ENCODE measurements at regions not wholly inside any gene's neighbourhood (a gene's known extent, or its start where the extent isn't known, plus 50 kb on each side); places are given as distances from the start of the nearest gene placed in this dataset.

DNA sequence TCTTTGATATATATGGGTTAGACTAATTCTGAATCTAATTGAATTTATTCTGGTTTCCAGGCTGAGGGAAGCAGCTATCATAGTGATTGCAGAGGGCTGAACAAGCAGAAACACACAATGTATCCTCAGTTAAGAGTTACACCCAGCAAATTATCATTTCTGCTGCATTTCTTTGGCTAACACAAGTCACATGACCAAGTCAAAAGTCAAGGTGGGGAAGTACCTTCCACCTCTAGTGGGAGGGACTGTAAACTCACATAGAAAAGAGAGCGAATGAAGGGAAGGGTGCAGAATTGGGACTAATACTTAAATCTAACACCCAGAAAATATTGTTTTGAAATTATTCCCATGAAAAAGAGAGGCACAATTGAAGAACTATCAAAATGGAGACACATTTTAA lies 719.7 kb upstream of the MMS22L start:
- no peaks in the 10 kb centered on the region for H3K79me2 ChIP-seq (ENCODE audit: control insufficient read depth, insufficient read depth, low read length, unreplicated experiment)
- no peaks in the 10 kb centered on the region for H3K36me3 ChIP-seq (ENCODE audit: insufficient read depth, low read length)
- H3K4me1 ChIP-seq (ENCODE audit: control insufficient read depth, insufficient read depth, low read length, unreplicated experiment): no peaks in the 10 kb centered on the region
- H3K27me3 ChIP-seq (ENCODE audit: insufficient read depth, low read length): no peaks in the 10 kb centered on the region
- no peak overlapping the region for H3K27ac ChIP-seq (ENCODE audit: low read depth, low read length)
- H3K4me3 ChIP-seq (ENCODE audit: low read depth, low read length): no peak overlapping the region
- no peak overlapping the region for H2AFZ ChIP-seq (ENCODE audit: low read length, unreplicated experiment)

- Histone ChIP-seq H3K27me3 (ENCODE audit: insufficient read depth, low read length) (no peaks in the 10 kb centered on the region), H3K27ac (ENCODE audit: low read depth, low read length) (no peak overlapping the region), H3K79me2 (ENCODE audit: control insufficient read depth, insufficient read depth, low read length, unreplicated experiment) (no peaks in the 10 kb centered on the region), H2AFZ (ENCODE audit: low read length, unreplicated experiment) (no peak overlapping the region), H3K4me1 (ENCODE audit: control insufficient read depth, insufficient read depth, low read length, unreplicated experiment) (no peaks in the 10 kb centered on the region), H3K4me3 (ENCODE audit: low read depth, low read length) (no peak overlapping the region), H3K36me3 (ENCODE audit: insufficient read depth, low read length) (no peaks in the 10 kb centered on the region)
These were observed 731.6 kb upstream of the MMS22L start for GRCh38 chr6:98014442-98015201.

DNA sequence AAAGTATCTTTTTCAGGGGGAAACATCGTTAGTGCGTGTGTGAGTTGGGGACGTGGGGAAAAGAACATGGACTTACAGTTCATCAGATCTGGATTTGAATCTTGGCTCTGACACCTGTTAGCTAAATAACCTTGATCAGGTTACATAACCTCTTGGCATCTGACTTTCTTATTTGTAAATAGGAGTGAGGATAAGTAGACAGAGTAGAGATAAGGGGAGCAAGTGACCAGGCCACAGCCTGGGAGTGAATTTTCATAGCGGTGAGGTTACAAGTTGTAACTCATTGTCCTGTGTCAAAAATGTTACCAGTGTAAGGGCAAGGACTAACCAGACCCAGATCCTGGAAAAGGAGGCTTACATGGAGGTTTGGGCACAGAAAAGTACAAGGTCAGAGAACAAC lies 733.5 kb upstream of the MMS22L start:
- Histone ChIP-seq H3K36me3 (ENCODE audit: insufficient read depth, low read length) (no peaks in the 10 kb centered on the region), H3K27ac (ENCODE audit: low read depth, low read length) (no peak overlapping the region), H3K27me3 (ENCODE audit: insufficient read depth, low read length) (no peaks in the 10 kb centered on the region), H3K4me3 (ENCODE audit: low read depth, low read length) (no peak overlapping the region), H2AFZ (ENCODE audit: low read length, unreplicated experiment) (no peak overlapping the region), H3K4me1 (ENCODE audit: control insufficient read depth, insufficient read depth, low read length, unreplicated experiment) (no peaks in the 10 kb centered on the region), H3K79me2 (ENCODE audit: control insufficient read depth, insufficient read depth, low read length, unreplicated experiment) (no peaks in the 10 kb centered on the region)

- no peak overlapping the region for H3K27ac ChIP-seq (ENCODE audit: low read depth, low read length)
- no peak overlapping the region for H3K4me3 ChIP-seq (ENCODE audit: low read depth, low read length)
- H2AFZ ChIP-seq (ENCODE audit: low read length, unreplicated experiment): no peak overlapping the region
- H3K79me2 ChIP-seq (ENCODE audit: control insufficient read depth, insufficient read depth, low read length, unreplicated experiment): no peaks in the 10 kb centered on the region
- no peaks in the 10 kb centered on the region for H3K27me3 ChIP-seq (ENCODE audit: insufficient read depth, low read length)
- no peaks in the 10 kb centered on the region for H3K36me3 ChIP-seq (ENCODE audit: insufficient read depth, low read length)
- no peaks in the 10 kb centered on the region for H3K4me1 ChIP-seq (ENCODE audit: control insufficient read depth, insufficient read depth, low read length, unreplicated experiment)
These were observed 737.2 kb upstream of the MMS22L start for GRCh38 chr6:98020222-98020621.

- H3K4me3 ChIP-seq (ENCODE audit: low read depth, low read length): no peak overlapping the region
- H3K79me2 ChIP-seq (ENCODE audit: control insufficient read depth, insufficient read depth, low read length, unreplicated experiment): no peaks in the 10 kb centered on the region
- no peaks in the 10 kb centered on the region for H3K27me3 ChIP-seq (ENCODE audit: insufficient read depth, low read length)
- H3K36me3 ChIP-seq (ENCODE audit: insufficient read depth, low read length): no peaks in the 10 kb centered on the region
- H3K27ac ChIP-seq (ENCODE audit: low read depth, low read length): no peak overlapping the region
- H2AFZ ChIP-seq (ENCODE audit: low read length, unreplicated experiment): no peak overlapping the region
- no peaks in the 10 kb centered on the region for H3K4me1 ChIP-seq (ENCODE audit: control insufficient read depth, insufficient read depth, low read length, unreplicated experiment)
These were observed 741.3 kb upstream of the MMS22L start for GRCh38 chr6:98024359-98024758.

- Histone ChIP-seq H3K4me1 (ENCODE audit: control insufficient read depth, insufficient read depth, low read length, unreplicated experiment) (no peaks in the 10 kb centered on the region), H3K36me3 (ENCODE audit: insufficient read depth, low read length) (no peaks in the 10 kb centered on the region), H3K27ac (ENCODE audit: low read depth, low read length) (no peak overlapping the region), H3K27me3 (ENCODE audit: insufficient read depth, low read length) (no peaks in the 10 kb centered on the region), H2AFZ (ENCODE audit: low read length, unreplicated experiment) (no peak overlapping the region), H3K4me3 (ENCODE audit: low read depth, low read length) (no peak overlapping the region), H3K79me2 (ENCODE audit: control insufficient read depth, insufficient read depth, low read length, unreplicated experiment) (no peaks in the 10 kb centered on the region)
These were observed 744.9 kb upstream of the MMS22L start for GRCh38 chr6:98027898-98028297.

- Histone ChIP-seq H3K27ac (ENCODE audit: low read depth, low read length) (no peak overlapping the region), H3K36me3 (ENCODE audit: insufficient read depth, low read length) (no peaks in the 10 kb centered on the region), H3K4me3 (ENCODE audit: low read depth, low read length) (no peak overlapping the region), H3K4me1 (ENCODE audit: control insufficient read depth, insufficient read depth, low read length, unreplicated experiment) (no peaks in the 10 kb centered on the region), H3K27me3 (ENCODE audit: insufficient read depth, low read length) (peaks cover 11% of the 10 kb centered on the region), H3K79me2 (ENCODE audit: control insufficient read depth, insufficient read depth, low read length, unreplicated experiment) (no peaks in the 10 kb centered on the region), H2AFZ (ENCODE audit: low read length, unreplicated experiment) (no peak overlapping the region)
These were observed 750.6 kb upstream of the MMS22L start for GRCh38 chr6:98033617-98034016.

DNA sequence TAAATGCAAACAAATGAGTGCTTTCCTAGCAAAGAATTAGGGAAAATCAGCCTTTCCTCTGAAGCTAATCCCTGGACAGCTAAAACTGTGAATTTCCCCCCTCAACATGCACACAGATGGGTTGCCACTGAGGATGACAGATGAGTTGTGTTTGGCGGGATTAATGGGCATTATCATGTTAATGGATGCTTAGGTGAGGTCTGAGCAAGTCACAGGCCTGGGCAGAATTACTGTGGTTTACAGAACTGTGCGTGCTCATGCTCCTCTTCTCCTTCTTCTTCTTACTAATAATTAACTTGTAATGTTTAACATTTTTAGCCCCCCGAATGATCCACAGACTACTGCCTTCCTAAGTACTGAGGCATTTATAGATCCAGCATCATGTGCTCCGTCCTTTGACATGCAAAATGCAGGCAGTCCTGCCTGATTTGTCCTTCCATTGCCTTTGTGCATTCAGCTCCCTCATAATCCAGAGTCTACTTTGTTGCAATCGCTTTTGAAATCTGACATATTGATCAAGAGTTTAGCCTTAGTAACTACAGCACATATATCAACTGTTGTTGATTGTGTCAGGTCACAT lies 753.4 kb upstream of the MMS22L start:
- H3K4me1 ChIP-seq (ENCODE audit: control insufficient read depth, insufficient read depth, low read length, unreplicated experiment): no peaks in the 10 kb centered on the region
- H3K27me3 ChIP-seq (ENCODE audit: insufficient read depth, low read length): peaks cover 11% of the 10 kb centered on the region
- H3K27ac ChIP-seq (ENCODE audit: low read depth, low read length): no peak overlapping the region
- H3K79me2 ChIP-seq (ENCODE audit: control insufficient read depth, insufficient read depth, low read length, unreplicated experiment): no peaks in the 10 kb centered on the region
- no peak overlapping the region for H2AFZ ChIP-seq (ENCODE audit: low read length, unreplicated experiment)
- H3K36me3 ChIP-seq (ENCODE audit: insufficient read depth, low read length): no peaks in the 10 kb centered on the region
- no peak overlapping the region for H3K4me3 ChIP-seq (ENCODE audit: low read depth, low read length)

GRCh38 chr6:98037571-98037970 lies 754.6 kb upstream of the MMS22L start:
- H3K4me1 ChIP-seq (ENCODE audit: control insufficient read depth, insufficient read depth, low read length, unreplicated experiment): no peaks in the 10 kb centered on the region
- H3K27me3 ChIP-seq (ENCODE audit: insufficient read depth, low read length): peaks cover 18% of the 10 kb centered on the region
- H3K36me3 ChIP-seq (ENCODE audit: insufficient read depth, low read length): no peaks in the 10 kb centered on the region
- no peaks in the 10 kb centered on the region for H3K79me2 ChIP-seq (ENCODE audit: control insufficient read depth, insufficient read depth, low read length, unreplicated experiment)
- no peak overlapping the region for H2AFZ ChIP-seq (ENCODE audit: low read length, unreplicated experiment)
- H3K27ac ChIP-seq (ENCODE audit: low read depth, low read length): no peak overlapping the region
- no peak overlapping the region for H3K4me3 ChIP-seq (ENCODE audit: low read depth, low read length)

GRCh38 chr6:98039443-98039842 lies 756.4 kb upstream of the MMS22L start:
- Histone ChIP-seq H3K4me3 (ENCODE audit: low read depth, low read length) (no peak overlapping the region), H3K4me1 (ENCODE audit: control insufficient read depth, insufficient read depth, low read length, unreplicated experiment) (no peaks in the 10 kb centered on the region), H3K79me2 (ENCODE audit: control insufficient read depth, insufficient read depth, low read length, unreplicated experiment) (no peaks in the 10 kb centered on the region), H3K36me3 (ENCODE audit: insufficient read depth, low read length) (no peaks in the 10 kb centered on the region), H3K27me3 (ENCODE audit: insufficient read depth, low read length) (peaks cover 18% of the 10 kb centered on the region), H3K27ac (ENCODE audit: low read depth, low read length) (no peak overlapping the region), H2AFZ (ENCODE audit: low read length, unreplicated experiment) (no peak overlapping the region)

- no peaks in the 10 kb centered on the region for H3K4me1 ChIP-seq (ENCODE audit: control insufficient read depth, insufficient read depth, low read length, unreplicated experiment)
- H3K27me3 ChIP-seq (ENCODE audit: insufficient read depth, low read length): peaks cover 23% of the 10 kb centered on the region
- H2AFZ ChIP-seq (ENCODE audit: low read length, unreplicated experiment): no peak overlapping the region
- H3K79me2 ChIP-seq (ENCODE audit: control insufficient read depth, insufficient read depth, low read length, unreplicated experiment): no peaks in the 10 kb centered on the region
- H3K36me3 ChIP-seq (ENCODE audit: insufficient read depth, low read length): no peaks in the 10 kb centered on the region
- H3K27ac ChIP-seq (ENCODE audit: low read depth, low read length): no peak overlapping the region
- no peak overlapping the region for H3K4me3 ChIP-seq (ENCODE audit: low read depth, low read length)
These were observed 757.0 kb upstream of the MMS22L start for GRCh38 chr6:98039904-98040607.

All from ACC112 (cell line).